ENCODE measurements at regions not wholly inside any gene's neighbourhood (a gene's known extent, or its start where the extent isn't known, plus 50 kb on each side); places are given as distances from the start of the nearest gene placed in this dataset.
"Not testable (repeated sequence)": the region's sequence is repeated elsewhere in the genome, so short reads cannot be mapped to it uniquely, and the experiment has no call there.

DNA sequence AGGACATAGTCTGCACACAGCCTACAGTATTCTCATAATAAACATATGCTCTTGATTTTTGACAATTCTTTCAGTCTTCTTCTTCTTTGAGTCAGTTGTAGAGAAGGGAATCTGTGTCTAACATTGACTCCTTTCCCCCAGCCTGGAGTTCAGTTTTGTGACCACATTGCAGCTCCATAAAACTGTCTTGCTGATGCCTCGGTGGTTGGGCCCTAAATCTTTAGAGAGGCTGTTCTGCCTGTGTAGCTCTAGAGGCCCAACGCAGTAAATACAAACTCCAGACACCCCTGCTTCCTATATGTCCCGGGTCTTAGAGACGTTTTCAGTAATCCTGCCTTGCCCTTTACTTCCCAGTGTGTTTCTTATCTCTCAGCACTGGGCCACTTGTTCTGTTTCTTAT is 639.5 kb upstream of the AADAT start:
- DNase-seq (ENCODE audit: low read depth) = no peak
- in situ Hi-C loops (cut with HindIII; ENCODE audit: low pct_unique_long_range_greater_than_20kb, low sequenced_read_pairs) = no loop called here

DNA sequence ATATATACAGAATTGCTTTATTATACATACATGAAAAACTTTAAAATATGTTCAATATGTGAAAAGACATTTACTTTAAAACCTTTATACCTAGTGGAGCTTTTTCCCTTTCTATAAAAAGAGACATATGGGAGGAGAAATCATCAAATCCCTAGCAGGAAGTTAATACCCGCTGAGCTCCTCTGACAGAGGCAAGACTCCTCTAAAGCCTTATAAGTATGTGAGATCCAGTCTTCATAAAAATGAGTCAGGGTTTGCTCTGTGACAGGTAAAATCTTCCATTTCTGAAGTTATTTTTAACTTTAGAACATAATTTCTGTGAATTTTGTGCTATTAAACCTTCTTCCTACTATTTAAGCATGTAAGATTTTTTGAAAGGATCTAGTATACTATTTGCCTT is 634.4 kb upstream of the AADAT start:
- in situ Hi-C loops (cut with HindIII; ENCODE audit: low pct_unique_long_range_greater_than_20kb, low sequenced_read_pairs) = no loop called here

DNA sequence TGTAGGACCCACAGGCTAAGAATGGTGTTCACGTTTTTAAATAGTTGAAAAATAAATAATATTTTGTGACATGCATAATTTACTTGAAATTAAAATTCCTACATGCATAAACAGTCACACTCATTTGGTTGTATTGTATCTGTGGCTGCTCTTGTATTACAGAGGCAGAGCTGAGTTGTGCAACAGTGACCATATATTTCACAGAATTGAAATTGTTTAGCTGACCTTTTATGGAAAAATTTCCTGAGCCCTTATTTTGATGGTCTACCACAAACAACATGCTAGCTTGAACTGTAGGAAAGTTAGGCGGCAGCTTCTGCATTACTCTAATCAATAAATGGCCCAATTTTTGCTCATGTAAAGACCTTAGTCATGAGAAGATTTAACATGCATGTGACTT is 633.4 kb upstream of the AADAT start:
- in situ Hi-C loops (cut with HindIII; ENCODE audit: low pct_unique_long_range_greater_than_20kb, low sequenced_read_pairs) = no loop called here
- no peak for DNase-seq (ENCODE audit: low read depth)

More for the DNA sequence above, 634.4 kb upstream of the AADAT start:
- no peak for DNase-seq (ENCODE audit: low read depth)

DNA sequence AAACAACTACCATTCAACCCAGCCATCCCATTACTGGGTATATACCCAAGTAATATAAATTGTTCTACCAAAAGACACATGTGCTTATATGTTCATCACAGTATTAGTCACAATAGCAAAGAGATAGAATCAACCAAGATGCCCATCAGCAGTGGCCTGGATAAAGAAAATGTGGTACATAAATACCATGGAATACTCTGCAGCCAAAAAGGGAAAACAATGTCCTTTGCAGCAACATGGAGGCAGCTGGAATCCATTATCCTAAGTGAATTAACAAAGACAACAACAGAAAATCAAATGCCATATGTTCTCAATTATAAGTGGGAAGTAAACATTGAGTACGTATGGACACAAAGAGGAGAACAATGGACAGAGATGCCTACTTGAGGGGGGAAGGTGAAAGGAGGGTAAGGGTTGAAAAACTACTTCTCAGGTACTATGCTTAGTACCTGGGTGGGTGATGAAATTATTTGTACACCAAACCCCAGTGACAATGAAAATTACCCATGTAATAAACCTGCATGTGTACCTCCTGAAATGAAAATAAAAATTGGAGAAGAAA is 632.1 kb upstream of the AADAT start:
- in situ Hi-C loops (cut with HindIII; ENCODE audit: low pct_unique_long_range_greater_than_20kb, low sequenced_read_pairs) = no loop called here
- no peak for DNase-seq (ENCODE audit: low read depth)

DNA sequence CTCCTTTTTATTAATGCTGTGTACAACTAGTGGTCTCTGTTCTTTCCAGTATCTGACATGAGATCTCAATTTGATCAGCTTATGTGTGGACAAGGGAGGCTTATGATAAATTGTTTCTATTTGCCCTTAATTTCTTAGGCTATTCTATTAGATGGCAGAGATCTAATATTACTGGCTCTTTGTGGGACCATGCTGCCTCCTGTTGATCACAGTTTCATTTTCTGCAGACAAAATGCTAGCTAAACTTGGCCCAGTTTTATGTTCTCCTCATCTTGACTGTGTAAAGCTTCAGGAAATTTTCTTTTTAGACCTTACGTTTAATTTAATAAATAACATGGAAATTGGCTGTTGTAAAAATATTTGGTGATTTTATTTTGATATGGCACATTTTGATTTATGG is 627.1 kb upstream of the AADAT start:
- in situ Hi-C loops (cut with HindIII; ENCODE audit: low pct_unique_long_range_greater_than_20kb, low sequenced_read_pairs) = no loop called here
- no peak for DNase-seq (ENCODE audit: low read depth)

DNA sequence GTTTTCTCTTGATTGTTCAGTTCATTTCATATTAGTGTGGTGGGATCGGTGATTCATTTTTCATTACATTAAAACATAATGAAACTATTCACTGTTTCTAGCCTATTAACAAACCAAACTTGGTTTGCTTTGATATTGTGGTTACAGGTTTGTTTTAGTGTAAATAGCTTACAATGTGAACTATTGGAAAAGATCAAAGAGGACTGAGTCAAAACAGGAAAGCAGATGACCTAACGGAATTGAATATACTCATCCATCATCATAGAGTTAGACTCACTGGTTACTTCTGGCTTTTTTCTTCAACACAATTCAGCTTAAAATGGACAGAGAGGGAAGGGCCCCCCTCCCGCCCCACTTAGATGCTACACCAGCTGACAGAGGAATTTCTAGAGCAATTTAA is 616.2 kb upstream of the AADAT start:
- DNase-seq (ENCODE audit: low read depth) = no peak
- in situ Hi-C loops (cut with HindIII; ENCODE audit: low pct_unique_long_range_greater_than_20kb, low sequenced_read_pairs) = no loop called here

DNA sequence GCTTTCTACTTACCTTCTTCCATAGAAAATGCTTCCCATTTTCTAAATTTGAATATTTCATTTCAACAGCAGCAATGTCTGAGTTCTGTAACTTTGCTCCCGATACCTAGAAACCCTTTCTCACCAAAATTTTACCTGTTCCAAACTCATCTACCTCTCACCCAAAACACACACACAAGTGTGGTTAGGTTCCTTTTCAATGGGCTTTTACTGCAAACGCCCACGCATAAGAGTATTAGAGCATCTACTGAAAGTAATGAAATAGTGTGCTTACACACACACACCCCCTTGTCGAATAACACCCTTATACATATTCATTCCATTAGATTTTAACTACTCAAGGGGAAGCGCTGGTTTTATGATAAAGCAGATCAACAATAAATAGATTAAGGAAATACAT is 610.3 kb upstream of the AADAT start:
- DNase-seq (ENCODE audit: low read depth) = no peak
- in situ Hi-C loops (cut with HindIII; ENCODE audit: low pct_unique_long_range_greater_than_20kb, low sequenced_read_pairs) = no loop called here

DNA sequence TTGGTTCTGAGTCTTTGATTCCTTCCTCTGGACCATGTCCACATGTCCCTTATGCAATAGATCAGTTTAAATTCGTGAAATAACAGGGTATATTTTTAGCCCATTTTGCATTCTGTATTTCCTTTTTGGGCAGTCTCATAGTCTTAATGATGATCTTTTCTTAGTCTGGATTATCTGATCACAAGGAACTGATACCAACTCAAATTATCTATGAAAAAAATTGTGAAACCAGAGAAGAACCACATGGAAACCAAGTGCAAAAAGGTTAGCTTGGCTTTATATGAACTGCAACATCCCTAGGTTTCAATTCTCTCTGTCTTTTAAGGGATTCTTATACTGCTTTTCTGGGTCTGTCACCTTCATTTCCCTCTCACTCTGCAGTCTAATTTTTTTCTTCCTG is 608.6 kb upstream of the AADAT start:
- in situ Hi-C loops (cut with HindIII; ENCODE audit: low pct_unique_long_range_greater_than_20kb, low sequenced_read_pairs) = no loop called here
- DNase-seq (ENCODE audit: low read depth) = no peak

DNA sequence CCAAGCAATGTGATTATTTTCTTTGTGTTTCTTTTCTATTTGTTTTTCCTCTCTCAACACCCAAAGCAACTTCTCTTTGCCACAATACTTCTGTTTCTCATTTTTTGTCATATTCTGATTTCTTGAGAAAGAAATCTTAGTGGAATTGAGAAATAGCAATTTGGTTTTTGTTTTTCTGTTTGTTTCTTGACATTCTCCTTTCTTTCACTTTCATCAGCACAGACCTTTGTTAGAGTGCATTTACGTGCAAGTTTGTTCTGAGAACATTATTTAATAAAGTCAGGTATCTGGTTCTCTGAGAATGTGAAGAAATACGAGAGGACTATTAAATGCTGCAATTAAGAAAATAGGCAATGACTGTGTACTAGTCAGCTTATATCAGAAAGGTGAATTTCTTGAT is 608.1 kb upstream of the AADAT start:
- no peak for DNase-seq (ENCODE audit: low read depth)
- in situ Hi-C loops (cut with HindIII; ENCODE audit: low pct_unique_long_range_greater_than_20kb, low sequenced_read_pairs) = no loop called here

DNA sequence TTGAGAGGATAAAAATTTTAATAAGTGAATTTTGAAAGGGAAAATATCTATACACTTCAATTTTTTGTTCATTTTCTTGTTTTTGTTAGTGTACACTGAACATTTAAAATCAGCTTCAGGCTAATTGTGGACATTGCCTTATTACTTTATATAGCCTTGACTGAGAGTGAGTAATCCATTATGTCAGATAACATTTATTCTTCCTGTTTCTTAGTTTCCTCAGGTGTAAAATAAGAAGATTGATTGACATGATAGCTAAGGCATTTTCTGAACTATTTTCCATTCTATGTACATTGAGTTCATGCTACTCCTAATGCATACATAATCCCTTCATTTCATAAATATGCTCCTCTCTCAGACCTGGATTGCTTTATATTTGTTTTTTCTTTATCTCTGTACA is 607.3 kb upstream of the AADAT start:
- DNase-seq (ENCODE audit: low read depth) = no peak
- in situ Hi-C loops (cut with HindIII; ENCODE audit: low pct_unique_long_range_greater_than_20kb, low sequenced_read_pairs) = no loop called here

DNA sequence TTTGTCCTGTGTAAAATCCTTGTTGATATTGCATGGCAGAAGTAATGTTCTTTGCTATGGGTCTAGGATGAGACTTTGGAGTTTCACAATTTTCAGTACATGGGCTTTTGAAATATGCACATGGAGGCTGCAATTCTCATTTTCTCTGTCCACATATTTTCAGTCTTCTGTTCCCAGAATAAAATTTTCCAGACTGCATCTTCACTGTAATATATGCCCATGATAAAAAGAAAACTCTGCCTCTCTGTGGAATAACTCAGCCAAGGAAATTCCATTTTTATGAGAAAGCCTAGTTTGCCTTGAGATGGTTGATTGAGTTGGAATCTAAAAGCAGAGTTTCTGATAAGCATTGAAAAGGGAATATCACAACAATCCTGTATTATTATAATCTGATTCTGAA is 601.4 kb upstream of the AADAT start:
- in situ Hi-C loops (cut with HindIII; ENCODE audit: low pct_unique_long_range_greater_than_20kb, low sequenced_read_pairs) = no loop called here
- no peak for DNase-seq (ENCODE audit: low read depth)

DNA sequence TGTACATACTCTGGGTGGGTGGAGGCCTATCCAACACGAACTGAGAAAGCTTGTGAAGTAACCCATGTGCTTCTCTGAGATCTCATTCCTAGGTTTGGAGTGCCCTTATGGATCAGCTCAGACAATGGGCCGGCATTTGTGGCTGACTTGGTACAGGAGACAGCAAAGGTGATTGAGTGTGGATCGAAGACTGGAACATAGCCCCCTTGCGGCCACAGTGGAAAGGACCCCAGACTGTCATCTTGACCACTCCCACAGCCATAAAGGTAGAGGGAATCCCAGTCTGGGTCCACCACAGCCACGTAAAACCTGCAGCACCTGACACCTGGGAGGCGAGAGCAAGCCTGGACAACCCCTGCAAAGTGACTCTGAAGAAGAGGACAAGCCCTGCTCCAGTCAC is 598.0 kb upstream of the AADAT start:
- no peak for DNase-seq (ENCODE audit: low read depth)
- in situ Hi-C loops (cut with HindIII; ENCODE audit: low pct_unique_long_range_greater_than_20kb, low sequenced_read_pairs) = no loop called here

DNA sequence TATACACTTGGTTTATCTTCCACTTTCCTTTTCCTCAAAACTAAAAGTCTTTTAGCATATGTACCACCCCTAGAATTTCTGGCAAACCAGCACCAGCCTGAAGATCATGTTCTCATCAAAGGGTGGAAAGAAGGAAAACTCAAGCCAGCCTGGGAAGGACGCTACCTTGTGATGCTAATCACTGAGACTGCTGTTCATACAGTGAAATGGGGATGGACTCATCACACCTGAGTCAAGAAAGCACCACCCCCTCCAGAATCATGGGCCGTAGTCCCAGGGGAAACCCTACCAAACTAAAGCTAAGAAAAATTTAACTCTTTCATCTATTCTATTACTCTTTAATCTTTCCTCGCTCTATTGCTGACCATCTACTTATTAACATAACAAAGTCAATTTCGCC is 595.9 kb upstream of the AADAT start:
- in situ Hi-C loops (cut with HindIII; ENCODE audit: low pct_unique_long_range_greater_than_20kb, low sequenced_read_pairs); DNase-seq (ENCODE audit: low read depth): not testable (repeated sequence)

DNA sequence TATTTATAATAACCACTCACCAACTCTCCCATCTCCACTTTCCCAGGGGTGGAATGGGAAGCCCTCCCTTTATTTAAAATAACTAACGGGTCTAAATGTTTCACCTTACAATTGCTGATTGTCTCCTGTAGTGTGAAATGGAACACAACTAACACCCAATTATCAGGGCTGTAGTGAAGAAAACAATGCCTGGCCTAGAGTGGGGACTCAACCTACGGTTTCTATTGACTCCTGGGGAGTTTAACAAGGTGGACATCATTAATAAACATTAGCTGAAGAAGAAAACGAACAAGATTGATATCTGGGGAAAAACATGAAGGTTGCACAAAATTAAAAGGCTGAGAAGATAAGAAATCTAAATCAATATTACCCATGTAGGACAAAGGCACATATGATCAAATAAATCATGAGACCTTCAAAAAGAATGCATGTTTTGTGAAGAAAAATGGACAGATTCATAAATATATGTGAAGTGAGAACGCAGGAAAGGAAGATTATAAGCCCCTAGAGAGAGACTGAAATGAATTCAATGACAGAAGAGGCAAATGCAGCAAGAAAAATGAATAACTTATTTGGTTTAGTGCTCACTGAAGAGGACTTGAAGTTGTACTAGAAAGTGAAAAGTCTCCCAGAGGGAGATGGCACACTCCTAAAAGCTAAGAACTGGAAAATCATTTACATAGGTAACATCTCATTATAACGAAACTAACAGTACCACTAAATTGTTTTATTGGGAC is 593.0 kb upstream of the AADAT start:
- no peak for DNase-seq (ENCODE audit: low read depth)
- in situ Hi-C loops (cut with HindIII; ENCODE audit: low pct_unique_long_range_greater_than_20kb, low sequenced_read_pairs) = no loop called here

DNA sequence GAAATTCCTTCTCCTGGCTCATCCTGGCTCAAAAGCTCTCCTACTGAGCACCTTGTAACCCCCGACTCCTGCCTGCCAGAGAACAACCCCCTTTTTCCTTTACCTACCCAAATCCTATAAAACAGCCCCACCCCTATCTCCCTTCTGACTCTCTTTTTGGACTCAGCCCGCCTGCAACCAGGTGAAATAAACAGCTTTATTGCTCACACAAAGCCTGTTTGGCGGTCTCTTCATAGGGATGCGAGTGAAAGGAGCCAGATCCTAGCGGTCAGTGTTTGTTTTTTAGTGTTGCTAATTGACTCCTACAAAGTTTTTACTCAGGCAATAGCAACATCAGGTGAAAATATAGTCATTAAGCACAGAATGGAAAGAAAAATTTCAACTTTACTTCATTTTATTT is 592.3 kb upstream of the AADAT start:
- in situ Hi-C loops (cut with HindIII; ENCODE audit: low pct_unique_long_range_greater_than_20kb, low sequenced_read_pairs); DNase-seq (ENCODE audit: low read depth): not testable (repeated sequence)

DNA sequence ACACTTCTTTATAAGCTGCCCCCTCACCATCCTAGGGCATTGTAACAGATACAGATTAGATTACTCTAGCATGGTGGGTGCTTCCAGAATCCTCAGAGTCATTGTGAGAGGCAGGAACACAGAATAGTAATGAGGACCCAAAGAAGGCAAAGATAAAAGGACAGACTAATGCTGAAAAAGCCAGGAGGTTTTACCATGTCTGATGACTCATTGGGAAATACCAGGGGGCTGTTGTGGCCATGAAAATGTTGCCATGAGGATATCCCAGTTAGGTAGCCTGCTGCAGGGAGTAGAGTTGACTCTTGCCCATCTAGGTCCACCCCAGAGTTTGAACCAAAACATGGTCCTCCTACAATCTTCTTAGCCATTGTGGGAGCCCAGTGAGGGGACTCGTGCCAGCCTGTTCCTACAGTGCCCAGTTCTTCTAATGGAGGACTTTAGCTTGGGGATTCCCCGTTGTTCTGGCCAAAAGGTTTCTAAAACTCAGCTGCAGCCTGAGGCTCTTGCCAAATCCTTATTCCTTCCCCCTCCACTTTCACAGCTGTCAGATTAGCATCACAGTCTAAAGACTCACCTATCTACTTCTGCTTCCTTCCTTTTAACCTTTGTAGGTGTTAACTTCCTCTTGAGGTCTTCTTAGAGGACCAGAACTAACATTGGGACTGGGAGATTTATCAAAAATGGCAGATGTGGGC is 586.0 kb upstream of the AADAT start:
- in situ Hi-C loops (cut with HindIII; ENCODE audit: low pct_unique_long_range_greater_than_20kb, low sequenced_read_pairs) = no loop called here
- DNase-seq (ENCODE audit: low read depth) = no peak

DNA sequence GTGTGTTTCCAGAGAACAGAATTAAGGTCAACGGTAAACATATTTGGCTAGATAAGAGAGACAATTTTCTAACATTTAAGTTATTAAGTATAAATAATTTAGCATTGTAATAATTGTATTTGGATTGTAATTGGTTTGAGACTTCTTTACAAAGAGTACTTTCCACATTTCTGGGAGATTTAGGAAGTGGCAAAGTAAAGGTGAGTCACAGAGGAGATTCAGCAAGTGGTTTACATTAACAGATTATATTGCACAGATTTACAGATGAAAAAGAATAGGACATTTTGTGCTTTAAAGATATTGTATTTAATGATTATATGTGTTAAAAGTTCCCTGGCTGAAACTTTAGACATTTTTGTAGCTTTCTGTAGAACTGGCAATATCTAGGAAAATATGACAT is 584.4 kb upstream of the AADAT start:
- DNase-seq (ENCODE audit: low read depth) = no peak
- in situ Hi-C loops (cut with HindIII; ENCODE audit: low pct_unique_long_range_greater_than_20kb, low sequenced_read_pairs) = no loop called here

DNA sequence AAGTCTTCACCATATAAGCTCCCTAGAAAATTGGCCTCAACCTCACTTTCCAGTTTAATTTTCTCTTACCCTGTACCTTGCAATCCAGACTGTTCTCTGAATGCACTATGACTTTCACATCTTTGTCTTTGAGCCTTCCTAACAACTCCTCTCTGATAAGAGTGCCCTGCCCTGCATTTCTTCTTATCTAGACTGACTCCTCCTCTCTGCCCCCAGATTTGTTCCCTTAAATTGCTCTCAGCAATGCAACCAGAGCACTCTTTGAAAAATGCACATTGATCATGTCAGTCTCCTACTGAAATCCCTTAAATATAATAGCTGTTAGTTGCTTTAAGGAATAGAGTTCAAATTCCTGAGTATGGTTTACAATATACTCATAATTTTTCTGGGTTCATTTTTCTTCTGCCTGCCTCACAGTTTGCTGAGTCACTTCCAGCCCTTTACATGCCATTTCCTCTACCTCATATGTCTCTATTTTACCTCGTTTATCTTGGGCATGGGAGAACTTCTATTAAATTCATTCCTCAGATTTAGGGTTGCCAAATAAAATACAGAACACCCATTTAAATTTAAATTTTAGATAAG is 582.7 kb upstream of the AADAT start:
- DNase-seq (ENCODE audit: low read depth) = no peak
- in situ Hi-C loops (cut with HindIII; ENCODE audit: low pct_unique_long_range_greater_than_20kb, low sequenced_read_pairs) = no loop called here

DNA sequence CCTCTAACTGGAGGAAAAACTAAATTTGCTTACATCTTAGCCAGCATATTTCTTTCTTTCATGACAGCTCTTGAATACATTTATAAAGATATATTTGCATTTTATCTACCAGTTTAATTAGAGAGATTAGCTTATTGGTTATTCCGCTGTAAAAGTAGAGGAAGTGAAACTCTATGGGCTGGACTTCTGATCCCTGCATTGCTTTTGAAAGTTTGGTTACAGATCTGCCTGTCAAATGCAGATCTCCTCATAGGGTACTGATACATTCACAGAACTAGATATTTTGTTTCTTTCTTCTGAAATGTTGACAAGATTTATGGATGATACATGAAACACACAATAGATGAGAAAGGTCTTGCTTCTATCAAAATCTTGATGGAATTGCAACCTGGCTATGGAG is 581.4 kb upstream of the AADAT start:
- in situ Hi-C loops (cut with HindIII; ENCODE audit: low pct_unique_long_range_greater_than_20kb, low sequenced_read_pairs) = no loop called here
- DNase-seq (ENCODE audit: low read depth) = no peak

All from Caki2 (cell line).